Kidney tubule cell (primary cell): ENCODE measurements at regions not wholly inside any gene's neighbourhood (a gene's known extent, or its start where the extent isn't known, plus 50 kb on each side); places are given as distances from the start of the nearest gene placed in this dataset.
A peak's percentile ranks its signal among the peaks of the same experiment; 100 is the strongest.
"Not testable (repeated sequence)": the region's sequence is repeated elsewhere in the genome, so short reads cannot be mapped to it uniquely, and the experiment has no call there.

Source experiments
- DNase-seq: peaks from one replicate; pipeline ENCODE4 v3.0.0-alpha.2; 2018; ENCODE audit warnings: low spot score

DNA sequence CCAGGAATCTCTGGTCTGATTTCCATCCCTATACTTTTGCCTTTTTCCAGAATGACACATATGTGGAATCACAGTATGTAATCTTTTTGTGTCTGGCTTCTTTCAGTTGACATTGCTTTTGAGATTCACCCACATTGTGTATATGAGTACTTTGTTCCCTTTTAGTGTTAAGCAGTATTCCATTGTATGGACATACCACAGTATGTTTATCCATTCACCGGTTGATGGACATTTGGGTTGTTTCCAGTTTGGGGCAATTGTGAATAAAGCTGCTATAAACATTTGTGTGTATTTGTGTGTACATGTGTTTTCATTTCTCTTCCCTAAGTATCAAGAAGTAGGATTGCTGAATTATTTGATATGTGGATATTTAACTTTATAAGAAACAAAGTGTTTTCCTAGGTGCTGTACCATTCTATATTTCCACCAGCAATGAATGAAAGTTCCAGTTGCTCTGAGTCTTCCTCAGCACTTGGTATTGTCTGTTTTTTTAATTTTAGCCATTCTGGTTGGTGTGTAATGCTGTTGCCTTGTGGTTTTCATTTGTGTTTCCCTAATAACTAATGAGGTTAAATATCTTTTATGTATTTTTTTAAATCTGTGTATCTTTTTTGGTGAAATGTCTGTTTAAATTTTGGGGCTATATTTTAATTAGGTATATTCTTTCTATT, 203.5 kb upstream of the HAAO start:
- DNase-seq, result no peak

DNA sequence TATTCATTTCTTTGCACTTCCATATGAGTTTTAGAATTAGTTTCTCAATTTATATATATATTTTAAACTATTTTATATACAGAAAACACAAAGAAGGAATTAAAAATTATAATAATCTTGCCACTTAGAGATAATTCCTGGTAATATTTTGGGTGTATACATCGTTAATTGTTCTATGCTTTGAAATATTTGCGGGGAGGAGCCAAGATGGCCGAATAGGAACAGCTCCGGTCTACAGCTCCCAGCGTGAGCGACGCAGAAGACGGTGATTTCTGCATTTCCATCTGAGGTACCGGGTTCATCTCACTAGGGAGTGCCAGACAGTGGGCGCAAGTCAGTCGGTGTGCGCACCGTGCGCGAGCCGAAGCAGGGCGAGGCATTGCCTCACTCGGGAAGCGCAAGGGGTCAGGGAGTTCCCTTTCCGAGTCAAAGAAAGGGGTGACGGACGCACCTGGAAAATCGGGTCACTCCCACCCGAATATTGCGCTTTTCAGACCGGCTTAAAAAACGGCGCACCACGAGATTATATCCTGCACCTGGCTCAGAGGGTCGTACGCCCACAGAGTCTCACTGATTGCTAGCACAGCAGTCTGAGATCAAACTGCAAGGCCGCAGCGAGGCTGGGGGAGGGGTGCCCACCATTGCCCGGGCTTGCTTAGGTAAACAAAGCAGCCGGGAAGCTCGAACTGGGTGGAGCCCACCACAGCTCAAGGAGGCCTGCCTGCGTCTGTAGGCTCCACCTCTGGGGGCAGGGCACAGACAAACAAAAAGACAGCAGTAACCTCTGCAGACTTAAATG, 197.1 kb upstream of the HAAO start:
- DNase-seq, result not testable (repeated sequence)

DNA sequence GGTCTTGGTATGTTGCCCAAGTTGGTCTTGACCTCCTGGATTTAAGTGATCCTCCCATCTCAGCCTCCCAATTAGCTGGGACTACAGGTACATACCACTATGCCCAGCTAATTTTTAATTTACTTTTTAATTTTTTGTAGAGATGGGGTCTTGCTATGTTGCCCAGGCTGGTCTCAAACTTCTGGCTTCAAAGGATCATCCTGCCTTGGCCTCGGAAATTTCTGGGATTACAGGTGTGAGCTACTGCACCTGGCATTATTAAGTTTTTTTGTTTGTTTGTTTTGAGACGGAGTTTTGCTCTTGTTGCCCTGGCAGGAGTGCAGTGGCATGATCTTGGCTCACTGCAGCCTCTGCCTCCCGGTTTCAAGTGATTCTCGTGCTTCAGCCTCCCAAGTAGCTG, 195.7 kb upstream of the HAAO start:
- not testable (repeated sequence) for DNase-seq

DNA sequence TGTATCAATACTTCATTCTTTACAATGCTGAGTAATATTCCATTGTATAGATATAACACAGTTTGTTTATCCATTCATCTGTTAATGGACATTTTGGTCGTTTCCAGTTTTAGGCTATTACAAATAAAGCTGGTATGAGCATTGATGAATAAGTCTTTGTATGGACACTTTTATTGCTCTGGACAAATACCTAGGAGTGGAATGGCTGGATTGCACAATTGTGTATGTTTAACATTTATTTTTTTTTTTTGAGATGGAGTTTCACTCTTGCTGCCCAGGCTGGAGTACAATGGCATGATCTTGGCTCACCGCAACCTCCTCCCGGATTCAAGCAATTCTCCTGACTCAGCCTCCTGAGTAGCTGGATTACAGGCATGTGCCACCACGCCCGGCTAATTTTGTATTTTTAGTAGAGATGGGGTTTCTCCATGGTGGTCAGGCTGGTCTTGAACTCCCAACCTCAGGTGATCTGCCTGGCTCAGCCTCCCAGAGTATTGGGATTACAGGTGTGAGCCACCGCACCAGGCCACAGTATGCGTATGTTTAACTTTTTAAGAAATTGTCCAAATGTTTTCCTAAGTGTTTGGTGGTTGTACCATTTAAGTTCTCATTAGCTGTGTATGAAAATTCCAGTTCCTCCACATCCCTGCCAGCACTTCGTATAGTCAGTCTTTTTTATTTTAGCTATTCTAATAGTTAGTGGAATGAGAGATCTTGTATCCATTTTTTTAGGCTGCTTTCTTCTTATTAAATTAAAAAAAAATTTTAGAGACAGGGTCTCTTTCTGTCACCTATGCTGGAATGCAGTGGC, 194.9 kb upstream of the HAAO start:
- DNase-seq, result peak; percentile 48

DNA sequence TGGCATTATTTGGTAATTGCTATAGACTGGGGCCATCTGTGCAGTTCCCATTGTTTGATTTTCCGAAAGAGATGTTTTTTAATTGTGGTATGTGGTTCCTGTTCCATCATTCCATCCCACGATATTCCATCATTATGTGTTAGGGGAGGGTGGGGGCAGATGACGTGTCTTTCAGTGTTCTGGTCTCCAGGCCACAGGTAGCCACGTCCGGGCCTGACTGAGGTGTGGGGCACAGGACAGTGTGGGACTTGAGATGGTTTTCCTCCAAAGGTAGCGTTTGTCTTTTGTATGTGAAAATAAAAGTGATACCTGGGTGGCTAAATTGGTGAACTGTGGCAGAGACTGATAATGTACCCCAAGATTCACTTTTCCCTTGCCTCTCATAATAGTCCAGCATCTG, 192.2 kb upstream of the HAAO start:
- DNase-seq, result no peak

DNA sequence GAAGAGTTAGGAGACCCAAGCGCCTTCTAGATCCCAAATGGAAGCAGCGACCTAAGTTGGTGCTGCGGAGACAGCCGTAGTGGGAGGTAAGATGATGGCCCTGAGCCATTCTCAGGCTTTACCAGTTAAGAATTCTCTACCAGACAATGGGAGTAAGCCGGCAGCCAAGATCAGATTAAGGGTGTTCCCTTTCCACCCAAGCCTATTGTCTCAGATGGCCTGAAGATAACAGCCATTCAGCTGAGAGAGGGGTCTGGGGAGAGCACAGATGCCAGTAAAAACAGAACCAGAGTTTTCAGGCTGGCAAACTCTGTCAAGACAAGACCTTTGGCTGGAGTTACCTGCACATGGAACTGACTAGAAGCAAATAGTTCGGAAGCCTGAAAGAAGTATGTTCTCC, 191.7 kb upstream of the HAAO start:
- no peak for DNase-seq

DNA sequence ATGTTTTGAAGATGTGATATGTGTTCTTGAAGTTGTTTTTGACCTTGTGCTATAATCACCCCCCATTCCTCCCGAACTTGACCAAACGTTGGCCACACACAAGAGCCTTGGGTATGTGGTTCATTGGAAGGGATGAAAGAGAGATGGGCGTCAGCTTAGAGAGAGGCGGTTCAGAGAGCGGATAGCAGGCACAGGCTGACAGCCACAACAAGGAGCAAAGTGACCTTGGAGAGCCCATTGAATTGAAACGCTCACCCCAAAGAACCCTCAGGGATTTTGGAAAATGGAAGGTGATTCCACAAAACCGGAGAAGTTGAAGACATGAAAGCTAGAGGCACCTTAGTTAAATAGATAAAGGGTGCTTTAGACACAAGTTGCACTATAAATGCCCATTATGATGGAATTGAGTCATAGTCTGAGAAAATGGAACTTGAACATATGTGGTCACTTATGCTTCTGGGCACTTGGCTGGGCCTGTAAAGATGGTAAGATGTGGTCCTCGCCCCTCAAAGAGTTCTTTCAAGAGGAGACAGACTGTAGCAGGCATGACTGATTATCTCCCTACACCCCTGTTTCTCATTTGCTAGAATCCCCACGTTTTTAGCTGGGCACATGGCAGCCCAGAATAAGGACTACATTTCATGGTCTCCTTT, 188.5 kb upstream of the HAAO start:
- DNase-seq, result no peak

DNA sequence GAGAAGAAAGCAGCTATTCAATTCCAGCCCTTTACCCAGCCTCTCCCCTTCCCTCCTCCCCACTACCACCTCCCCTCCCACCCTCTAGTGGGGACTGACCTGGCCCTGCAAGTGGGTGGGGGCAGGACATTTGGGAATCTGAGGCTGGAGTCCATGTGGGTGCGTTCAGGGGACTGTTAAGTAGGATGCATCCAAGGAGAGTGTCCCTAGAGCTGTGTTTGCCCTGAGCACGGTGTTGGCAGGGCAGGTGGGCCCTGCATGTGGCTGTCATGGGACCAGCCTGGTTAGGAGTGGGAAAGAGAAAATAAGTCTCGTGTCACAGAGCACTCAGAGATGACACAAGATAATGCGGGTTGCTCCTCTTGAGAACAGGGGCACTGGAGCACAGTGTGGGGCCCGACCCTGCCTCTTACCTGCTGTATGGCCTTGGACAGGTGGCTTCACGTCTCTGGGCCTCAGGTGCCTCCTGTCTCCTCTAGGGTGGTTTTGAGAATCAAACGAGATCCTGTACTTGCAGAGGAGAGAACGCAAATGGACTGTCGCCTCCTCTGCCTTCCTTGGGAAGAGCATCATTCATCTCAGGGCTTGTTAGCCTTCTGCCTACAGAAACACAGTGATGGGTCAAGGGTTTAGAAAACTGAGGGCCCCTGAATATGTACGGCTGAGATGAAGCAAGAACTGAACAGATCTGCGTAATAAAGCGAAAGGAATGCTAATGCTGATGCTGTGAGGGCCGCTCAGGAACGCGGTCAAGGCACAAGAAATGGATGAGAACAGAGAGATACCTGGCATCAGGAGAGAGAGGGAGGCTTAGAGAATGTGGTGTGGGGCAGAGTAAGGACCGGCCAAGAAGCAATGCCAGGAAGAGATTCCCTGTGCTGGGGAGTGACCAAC, 187.7 kb upstream of the HAAO start:
- DNase-seq, result no peak

DNA sequence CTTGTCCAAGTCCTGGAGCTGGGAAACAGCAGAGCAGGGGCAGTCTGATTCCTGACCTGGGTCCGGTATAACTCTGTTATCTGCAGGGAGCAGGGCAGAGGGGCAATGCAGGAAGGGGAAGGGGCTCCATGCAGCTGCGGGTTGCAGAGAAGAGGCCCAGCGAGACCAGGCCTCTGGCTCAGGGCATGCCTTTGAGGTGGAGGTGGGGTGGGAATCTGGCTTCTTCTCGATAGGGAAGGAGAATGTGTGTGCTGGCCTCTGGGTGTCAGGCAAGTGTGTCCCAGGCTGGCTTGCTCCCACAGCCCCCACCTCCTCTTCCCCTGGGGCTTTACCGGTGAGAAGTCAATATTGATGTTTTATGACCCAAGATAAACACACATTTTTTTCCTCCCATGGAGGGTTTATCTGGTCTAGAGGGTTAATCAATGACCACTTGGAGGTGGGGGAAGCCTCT, 187.1 kb upstream of the HAAO start:
- DNase-seq, result peak; percentile 31

DNA sequence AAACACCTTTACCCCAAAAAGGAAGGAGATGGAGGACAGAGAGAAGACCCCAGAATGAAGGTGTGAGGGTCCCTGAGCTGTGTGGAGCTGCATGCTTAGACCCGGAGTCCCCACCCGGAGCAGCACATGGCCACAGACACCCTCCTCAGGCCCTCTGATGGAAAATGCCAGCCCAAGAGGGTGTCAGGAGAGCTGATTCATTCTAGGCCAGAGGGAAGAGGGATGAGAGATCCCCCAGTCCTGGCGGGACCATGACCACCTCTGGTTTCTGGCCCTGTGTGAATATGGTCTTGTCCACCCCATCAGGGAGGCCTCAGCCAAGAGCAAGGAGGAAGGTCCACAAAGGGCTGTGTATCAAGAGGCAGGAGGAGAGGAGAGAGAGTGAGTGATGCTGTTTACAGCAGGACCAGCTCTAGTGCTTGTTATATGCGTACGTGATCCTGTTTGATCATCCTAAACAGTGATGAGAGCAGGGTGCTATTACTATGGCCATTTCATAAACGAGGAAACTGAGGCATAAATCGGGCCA, 186.6 kb upstream of the HAAO start:
- no peak for DNase-seq

DNA sequence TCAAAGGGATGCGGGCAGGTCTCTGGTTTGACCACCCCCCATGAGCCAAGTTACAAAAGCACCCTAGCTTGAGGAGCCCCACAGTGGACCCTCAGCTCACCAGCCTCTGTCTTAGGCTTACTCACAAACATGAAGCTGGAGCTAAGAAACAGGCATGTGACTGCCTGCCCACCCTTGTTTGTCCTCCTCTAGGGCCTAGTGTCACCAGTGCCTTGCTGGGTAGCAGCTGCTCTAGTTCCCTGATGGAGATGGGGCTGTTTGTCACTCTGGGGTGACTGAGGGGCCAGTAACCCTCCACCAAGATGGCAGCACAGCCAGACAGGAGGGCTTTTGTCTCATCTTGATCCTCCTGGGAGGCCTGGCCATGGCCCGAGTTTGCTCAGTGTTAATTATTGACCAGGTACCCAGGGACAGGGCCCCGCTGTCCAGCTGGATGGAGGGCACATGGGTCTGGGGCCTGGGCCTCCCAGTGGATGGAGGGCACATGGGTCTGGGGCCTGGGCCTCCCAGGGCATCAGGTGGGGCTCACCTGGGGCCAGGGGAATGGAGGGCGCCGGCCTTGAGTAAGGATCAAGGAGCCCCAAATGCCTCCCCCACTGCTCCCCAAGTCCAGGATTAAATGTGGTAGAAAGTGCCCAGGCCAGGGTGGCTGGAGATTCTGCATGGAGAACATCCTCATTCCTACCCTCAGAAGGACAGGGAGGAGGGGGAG, 185.9 kb upstream of the HAAO start:
- DNase-seq, result no peak

DNA sequence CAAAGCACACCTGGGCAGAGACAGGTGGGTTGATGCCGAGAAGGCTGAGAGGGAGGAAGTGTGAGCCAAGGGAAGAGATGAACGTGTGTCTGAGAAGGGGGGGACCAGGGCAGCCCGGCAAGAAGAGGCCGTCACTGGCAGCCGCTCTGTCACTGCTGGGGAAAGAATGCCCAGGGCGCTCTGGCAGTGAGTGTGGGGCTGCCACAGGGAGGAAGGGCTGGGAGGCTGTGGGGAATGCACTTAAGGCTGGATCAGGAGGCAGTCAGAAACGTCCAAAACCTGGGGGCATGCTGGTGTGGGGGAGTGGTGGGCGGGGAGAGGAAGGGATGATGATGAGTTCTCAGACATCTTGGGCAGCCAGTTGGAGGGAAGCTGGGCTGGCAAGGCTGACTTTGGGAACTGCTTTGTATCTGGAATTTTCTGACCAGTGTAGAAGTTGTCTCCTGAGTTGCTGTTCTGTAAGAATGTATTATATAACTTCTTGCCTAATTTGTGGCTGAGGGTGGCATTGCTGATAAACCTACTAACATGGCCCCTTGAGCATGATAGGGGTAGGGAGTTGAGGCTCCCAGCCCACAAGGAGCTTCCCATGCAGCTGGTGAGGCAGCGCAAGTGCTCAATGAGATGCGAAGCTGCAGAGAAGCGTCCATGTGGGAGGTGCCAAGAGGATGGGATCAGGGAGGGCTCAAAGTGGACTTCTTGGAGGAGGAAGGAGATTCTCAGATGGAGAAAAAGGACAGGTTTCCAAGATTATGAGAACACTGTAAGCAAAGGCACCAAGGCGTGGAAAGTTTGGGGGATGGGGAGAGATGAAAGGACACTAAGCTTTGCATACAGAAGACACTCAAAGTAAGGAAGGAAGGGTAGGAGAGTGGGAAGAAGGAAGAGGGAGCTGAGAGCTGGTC, 185.1 kb upstream of the HAAO start:
- no peak for DNase-seq

DNA sequence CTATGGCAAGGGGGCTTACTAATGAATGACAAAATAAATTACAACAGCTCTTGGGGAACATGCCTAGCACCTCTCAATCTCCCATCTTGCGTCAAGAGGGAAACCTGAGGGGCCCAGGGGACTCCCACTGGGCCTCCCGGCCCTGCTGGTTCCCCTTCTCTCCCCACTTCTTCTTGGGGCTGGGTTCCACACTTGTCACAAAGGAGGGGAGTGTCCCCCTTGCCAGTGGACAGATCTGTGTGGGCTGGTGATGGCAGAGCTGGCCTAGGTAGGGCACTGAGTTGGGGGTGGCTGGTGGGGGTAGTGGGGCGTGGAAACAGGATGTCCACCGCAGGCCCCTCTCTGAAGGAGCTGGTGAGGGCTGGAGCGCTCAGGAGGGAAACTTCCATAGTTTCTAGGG, 184.0 kb upstream of the HAAO start:
- DNase-seq, result no peak

DNA sequence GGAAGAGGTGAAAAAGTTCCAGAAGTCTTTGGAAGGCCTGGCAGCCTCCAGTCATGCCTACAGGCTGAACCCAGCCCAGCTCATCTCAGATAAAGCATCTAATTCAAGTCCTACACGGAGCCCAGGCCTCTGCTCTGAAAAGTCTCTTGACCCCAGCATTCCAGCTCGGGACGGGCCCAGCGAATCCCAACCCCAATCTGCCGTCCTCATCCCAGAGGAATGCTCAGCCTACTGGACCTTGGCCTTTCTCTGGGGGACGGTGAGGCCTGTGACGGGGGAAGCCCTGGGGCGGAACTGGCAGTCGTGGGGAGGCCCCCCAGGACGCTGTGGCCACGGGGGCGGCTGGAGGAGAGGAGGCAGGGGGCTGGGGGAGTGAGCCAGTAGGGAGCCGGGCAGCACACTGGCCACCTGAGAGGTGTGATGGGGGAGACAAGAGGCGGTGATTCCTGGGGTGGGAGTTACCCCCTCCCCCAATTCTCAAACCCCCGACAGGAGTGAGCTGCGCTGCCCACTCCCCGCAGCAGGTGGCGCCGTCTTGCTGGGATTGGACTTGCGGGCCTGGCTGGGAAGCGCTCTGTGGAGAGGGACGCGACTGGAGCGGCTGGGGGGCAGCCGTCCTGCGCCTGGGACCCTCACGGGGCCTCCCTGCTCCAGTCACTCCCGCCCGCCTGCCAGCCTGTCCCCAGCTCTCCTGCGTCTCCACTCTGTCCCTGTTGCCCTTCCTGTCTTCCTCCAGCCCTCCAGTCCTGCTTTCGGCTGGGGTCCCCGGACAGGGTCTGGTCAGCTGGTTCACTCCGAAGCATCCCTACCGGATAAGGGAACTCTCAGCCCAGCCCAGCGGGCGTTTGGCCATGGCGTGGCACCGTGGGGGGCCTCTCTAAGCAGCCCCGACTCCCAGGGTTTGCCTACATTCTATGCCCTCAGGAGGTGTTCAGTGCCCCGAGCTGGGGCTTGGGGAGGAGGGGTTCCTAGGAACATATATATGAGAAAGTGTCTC, 182.6 kb upstream of the HAAO start:
- peak; percentile 90 for DNase-seq

DNA sequence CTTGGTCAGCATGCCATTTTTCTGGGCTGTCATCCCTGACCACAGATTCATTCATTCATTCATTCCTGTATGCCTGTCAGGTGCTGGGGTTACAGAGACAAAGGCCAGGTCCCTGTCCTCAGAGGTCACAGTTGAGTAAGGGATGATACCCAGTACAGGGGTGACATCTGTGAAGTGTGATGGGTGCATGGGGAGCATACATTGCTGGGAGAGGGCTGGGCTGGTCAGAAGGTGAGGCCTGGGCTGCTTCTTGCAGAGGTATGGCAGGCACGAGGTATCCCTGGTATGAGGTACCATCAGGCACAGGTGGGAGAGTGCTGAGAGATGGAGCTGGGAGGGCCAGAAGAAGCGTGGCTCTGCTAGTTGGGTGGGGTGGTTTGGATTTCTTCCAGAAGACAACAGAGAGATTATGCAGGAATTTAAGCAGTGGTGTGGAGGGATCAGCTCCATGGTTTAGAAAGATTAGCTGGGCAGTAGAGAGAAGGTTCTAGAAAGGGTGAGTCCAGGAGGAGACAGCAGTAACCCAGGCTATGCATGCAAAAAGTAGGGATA, 181.9 kb upstream of the HAAO start:
- no peak for DNase-seq

DNA sequence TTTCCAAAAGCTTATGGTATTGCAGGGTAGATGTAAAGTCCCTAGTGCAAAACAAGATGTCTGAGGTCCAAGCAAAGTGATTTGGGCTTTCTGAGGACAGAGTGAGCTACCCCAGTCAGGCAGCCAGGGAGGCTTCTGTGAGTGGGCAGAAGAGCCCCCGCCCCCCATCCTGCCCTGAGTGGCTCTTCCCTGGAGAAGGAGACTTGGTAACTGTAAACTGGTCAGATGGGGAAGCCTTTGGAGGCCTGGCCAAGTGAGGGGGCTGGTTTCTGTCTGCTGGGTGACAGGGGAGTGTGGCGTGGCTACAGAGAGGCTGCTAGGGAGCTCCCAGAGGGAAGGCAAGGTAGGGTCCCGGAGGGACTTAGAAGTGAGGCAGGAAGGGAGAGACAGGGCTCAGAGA, 181.3 kb upstream of the HAAO start:
- no peak for DNase-seq

DNA sequence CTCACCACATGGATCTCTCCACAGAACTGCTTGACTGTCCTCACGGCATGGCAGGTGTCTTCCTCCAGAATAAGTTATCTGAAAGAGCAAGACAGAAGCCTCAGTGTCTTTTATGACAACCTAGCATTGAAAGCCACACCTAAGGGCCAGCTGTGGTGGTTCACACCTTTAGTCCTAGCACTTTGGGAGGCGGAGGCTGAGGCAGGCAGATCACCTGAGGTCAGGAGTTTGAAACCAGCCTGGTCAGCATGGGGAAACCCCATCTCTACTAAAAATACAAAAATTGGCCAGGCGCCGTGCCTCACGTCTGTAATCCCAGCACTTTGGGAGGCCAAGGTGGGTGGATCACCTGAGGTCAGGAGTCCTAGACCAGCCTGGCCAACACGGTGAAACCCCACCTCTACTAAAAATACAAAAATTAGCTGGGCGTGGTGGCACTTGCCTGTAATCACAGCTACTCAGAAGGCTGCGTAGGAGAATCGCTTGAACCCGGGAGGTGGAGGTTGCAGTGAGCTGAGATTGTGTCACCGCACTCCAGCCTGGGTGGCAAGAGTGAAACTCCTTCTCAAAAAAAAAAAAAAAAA, 180.6 kb upstream of the HAAO start:
- DNase-seq, result not testable (repeated sequence)
